ENCODE measurements at regions not wholly inside any gene's neighbourhood (a gene's known extent, or its start where the extent isn't known, plus 50 kb on each side); places are given as distances from the start of the nearest gene placed in this dataset.

- Histone ChIP-seq H2BK120ac (replicated peaks; ENCODE audit: low read depth, low read length) (no peak overlapping the region), H3K4me1 (replicated peaks in 1 of 4; ENCODE audit: control insufficient read depth in 3 of 4, insufficient read depth in 4 of 4, low read length in 3 of 4) (peaks cover 0 to 3% (median 0%) of the 10 kb centered on the region in 4 experiments; a peak in 3 of 7 replicates), H2BK12ac (ENCODE audit: low read depth, low read length) (no peak overlapping the region), H3K36me3 (ENCODE audit: control insufficient read depth in 2 of 4, insufficient read depth in 4 of 4, low read length in 3 of 4) (no peaks in the 10 kb centered on the region), H3K4me3 (ENCODE audit: extremely low read depth in 1 of 4, insufficient read depth in 2 of 4, low read depth in 3 of 4, low read length in 4 of 4) (no peak overlapping the region), H3K79me2 (ENCODE audit: control insufficient read depth in 1 of 2, insufficient read depth in 2 of 2, low read length in 2 of 2) (no peaks in the 10 kb centered on the region), H2AK5ac (ENCODE audit: low read depth, low read length) (no peak overlapping the region), H2BK15ac (ENCODE audit: low read length) (no peak overlapping the region), H4K91ac (replicated peaks; ENCODE audit: insufficient read length, low read length) (no peak overlapping the region), H3K4me2 (ENCODE audit: insufficient read depth in 1 of 2, low read depth in 2 of 2, low read length in 2 of 2) (no peak overlapping the region), H3K4ac (replicated peaks; ENCODE audit: insufficient read length, low read depth, low read length) (no peak overlapping the region), H3K14ac (ENCODE audit: insufficient read length) (no peak overlapping the region), H2BK5ac (ENCODE audit: low read depth, low read length) (no peak overlapping the region), H3K56ac (replicated peaks; ENCODE audit: insufficient read length, low read depth, low read length) (no peak overlapping the region), H3K9me3 (ENCODE audit: insufficient read depth in 2 of 2, low read depth in 1 of 2, low read length in 1 of 2) (no peaks in the 10 kb centered on the region), H4K20me1 (replicated peaks in 1 of 2; ENCODE audit: control insufficient read depth in 1 of 2, insufficient read depth in 2 of 2, low read length in 2 of 2) (no peaks in the 10 kb centered on the region), H3K27me3 (replicated peaks in 1 of 4; ENCODE audit: control insufficient read depth in 3 of 4, extremely low read depth in 1 of 4, insufficient read depth in 3 of 4, low read length in 3 of 4) (no peaks in the 10 kb centered on the region), H3K23me2 (ENCODE audit: low read depth, low read length) (no peaks in the 10 kb centered on the region), H3K27ac (ENCODE audit: low read depth, low read length) (no peak overlapping the region), H4K5ac (ENCODE audit: insufficient read length, low read depth, low read length) (no peak overlapping the region), H3K18ac (ENCODE audit: extremely low read depth, low read length) (no peak overlapping the region), H3K9ac (replicated peaks in 1 of 4; ENCODE audit: extremely low read depth in 1 of 4, low read depth in 3 of 4, low read length in 3 of 4) (no peak overlapping the region), H3K79me1 (ENCODE audit: low read depth, low read length) (no peaks in the 10 kb centered on the region), H2BK20ac (ENCODE audit: low read length) (no peak overlapping the region), H4K8ac (ENCODE audit: extremely low read depth, insufficient read depth, low read length) (no peak overlapping the region), H2AFZ (ENCODE audit: low read length) (no peak overlapping the region), H3K23ac (ENCODE audit: insufficient read length) (no peak overlapping the region)
- no peak for TF ChIP-seq BCL11A (IDR thresholded peaks at IDR 0.05; ENCODE audit: low read depth in 2 of 2, low read length in 2 of 2)
- no peak for TF ChIP-seq ATF3 (IDR thresholded peaks at IDR 0.05; ENCODE audit: insufficient read depth, low read depth, low read length)
- no peak for TF ChIP-seq SIX5 (IDR thresholded peaks at IDR 0.05; ENCODE audit: low read depth, low read length)
- TF ChIP-seq SIN3A (conservative IDR thresholded peaks at IDR 0.05 in 1 of 2, IDR thresholded peaks at IDR 0.05 in 1 of 2; ENCODE audit: low read depth in 1 of 2, low read length in 2 of 2), result no peak
- TF ChIP-seq SP2 (IDR thresholded peaks at IDR 0.05; ENCODE audit: low read length), result no peak
- TF ChIP-seq BACH1 (IDR thresholded peaks at IDR 0.05; ENCODE audit: low read length), result no peak
- no peak for TF ChIP-seq SP1 (IDR thresholded peaks at IDR 0.05; ENCODE audit: low read depth, low read length)
- TF ChIP-seq EGR1 (IDR thresholded peaks at IDR 0.05; ENCODE audit: borderline replicate concordance, low read depth, low read length), result no peak
- no peak for TF ChIP-seq CTBP2 (IDR thresholded peaks at IDR 0.05; ENCODE audit: borderline replicate concordance, insufficient read depth, insufficient read length, low read length)
- 91% methylated on average over 2 of the region's 2 CpGs; no CpG with 5 or more reads in 1 of the 2 experiments for WGBS, 2 experiments (ENCODE audit: extremely low coverage in 1 of 2, insufficient coverage in 1 of 2, insufficient read length in 1 of 2, insufficient replicate concordance in 2 of 2, low coverage in 1 of 2, low lambda C conversion rate in 2 of 2, missing lambda C conversion rate in 1 of 2)
- ChIA-PET POLR2A (ENCODE audit: partially characterized antibody) (no interaction called here), CTCF (ENCODE audit: partially characterized antibody) (interaction anchor here (0.8 kb wide), 1 partner anchor 27 kb away, joined by 3 read pairs; no protein-coding TSS in a partner anchor)
- DNase-seq (ENCODE audit: low read depth in 1 of 2, low spot score in 2 of 2) (no peak), FAIRE-seq (no peak)
Observed at GRCh38 chr5:74239261-74239660, 401.3 kb downstream of the ENC1 start.
